ENCODE measurements at regions not wholly inside any gene's neighbourhood (a gene's known extent, or its start where the extent isn't known, plus 50 kb on each side); places are given as distances from the start of the nearest gene placed in this dataset.

GRCh38 chr9:88775966-88776365 lies 215.3 kb upstream of the S1PR3 start:
- Histone ChIP-seq H3K9me2 (replicated peaks; ENCODE audit: insufficient read depth, low read length) (no peaks in the 10 kb centered on the region), H3K4me3 (ENCODE audit: low read length) (no peak overlapping the region), H3K36me3 (replicated peaks; ENCODE audit: insufficient read depth, low read length) (no peaks in the 10 kb centered on the region), H4K20me1 (ENCODE audit: insufficient read depth, low read length) (no peaks in the 10 kb centered on the region), H3K27me3 (replicated peaks; ENCODE audit: insufficient read depth, low read length) (no peaks in the 10 kb centered on the region), H3K9me3 (replicated peaks; ENCODE audit: insufficient read depth, low read length) (no peaks in the 10 kb centered on the region), H3K4me2 (ENCODE audit: low read depth, low read length) (no peak overlapping the region), H3K27ac (ENCODE audit: low read length) (no peak overlapping the region), H3F3A (ENCODE audit: insufficient read depth, low read length) (no peaks in the 10 kb centered on the region), H3K79me2 (ENCODE audit: low read length) (no peaks in the 10 kb centered on the region), H2AFZ (ENCODE audit: low read length) (no peak overlapping the region), H3K4me1 (ENCODE audit: low read length) (peaks cover 17% of the 10 kb centered on the region), H3K9ac (ENCODE audit: low read length) (no peak overlapping the region)
- TF ChIP-seq CTCF (IDR thresholded peaks at IDR 0.05; ENCODE audit: low read length) (no peak), EZH2phosphoT487 (IDR thresholded peaks at IDR 0.05; ENCODE audit: low read length) (no peak), EZH2 (optimal IDR thresholded peaks at IDR 0.05; ENCODE audit: low read depth, low read length) (no peak)
- no peak for DNase-seq

GRCh38 chr9:88776717-88777497 lies 214.4 kb upstream of the S1PR3 start:
- no peaks in the 10 kb centered on the region for H3K36me3 ChIP-seq (replicated peaks; ENCODE audit: insufficient read depth, low read length)
- TF ChIP-seq CTCF (IDR thresholded peaks at IDR 0.05; ENCODE audit: low read length) (no peak), EZH2 (optimal IDR thresholded peaks at IDR 0.05; ENCODE audit: low read depth, low read length) (no peak), EZH2phosphoT487 (IDR thresholded peaks at IDR 0.05; ENCODE audit: low read length) (no peak)
- H3K9ac ChIP-seq (ENCODE audit: low read length), result no peak overlapping the region
- no peaks in the 10 kb centered on the region for H4K20me1 ChIP-seq (ENCODE audit: insufficient read depth, low read length)
- H3K9me2 ChIP-seq (replicated peaks; ENCODE audit: insufficient read depth, low read length), result no peaks in the 10 kb centered on the region
- H3K4me1 ChIP-seq (ENCODE audit: low read length), result peaks cover 17% of the 10 kb centered on the region
- DNase-seq, result no peak
- no peaks in the 10 kb centered on the region for H3K27me3 ChIP-seq (replicated peaks; ENCODE audit: insufficient read depth, low read length)
- H3K9me3 ChIP-seq (replicated peaks; ENCODE audit: insufficient read depth, low read length), result no peaks in the 10 kb centered on the region
- H3K79me2 ChIP-seq (ENCODE audit: low read length), result no peaks in the 10 kb centered on the region
- no peaks in the 10 kb centered on the region for H3F3A ChIP-seq (ENCODE audit: insufficient read depth, low read length)
- H3K4me2 ChIP-seq (ENCODE audit: low read depth, low read length), result peak overlapping the region; percentile 45; the same call in 1 of the 2 replicates
- no peak overlapping the region for H3K4me3 ChIP-seq (ENCODE audit: low read length)
- no peak overlapping the region for H2AFZ ChIP-seq (ENCODE audit: low read length)
- peak overlapping the region; percentile 48; the same call in 1 of the 2 replicates for H3K27ac ChIP-seq (ENCODE audit: low read length)

DNA sequence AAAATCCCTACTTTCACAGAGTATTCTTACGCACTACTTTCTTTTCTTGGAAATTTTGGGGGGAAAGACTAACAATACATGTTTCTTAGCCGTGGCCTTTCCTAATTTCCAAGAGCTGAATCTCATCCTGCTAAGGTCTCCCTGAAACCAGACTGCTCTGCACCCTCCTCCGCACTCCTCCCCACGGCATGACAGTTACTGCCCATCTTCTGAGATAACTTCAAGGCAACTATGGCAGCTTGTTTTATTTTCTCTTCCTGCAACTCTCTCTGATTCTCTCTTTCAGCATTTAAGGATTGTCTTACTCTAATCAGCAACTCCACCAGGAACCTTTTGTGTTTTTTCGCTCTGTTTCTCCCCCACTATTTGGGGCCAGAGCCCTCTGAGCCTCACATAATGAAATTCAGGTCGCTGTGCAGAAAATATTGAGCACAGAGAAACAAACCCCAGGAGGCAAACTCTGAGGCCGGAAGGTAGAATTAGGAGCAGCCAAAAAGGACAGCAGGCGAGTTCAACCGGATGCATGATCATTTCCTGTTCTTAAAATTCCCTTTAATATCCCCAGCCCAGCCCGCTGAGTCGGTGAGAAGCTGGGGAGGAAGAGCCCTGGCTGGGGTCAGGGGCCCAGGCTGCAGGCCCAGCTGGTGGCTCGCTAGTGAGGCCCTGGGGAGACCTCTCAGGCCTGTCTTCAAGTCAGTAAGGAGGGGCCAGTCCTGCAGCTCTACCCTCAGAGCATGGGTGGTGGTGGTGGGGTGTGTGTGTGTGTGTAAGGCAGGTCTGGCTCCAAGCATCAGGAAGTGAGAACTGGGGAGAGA lies 213.6 kb upstream of the S1PR3 start:
- Histone ChIP-seq H3K27me3 (replicated peaks; ENCODE audit: insufficient read depth, low read length) (no peaks in the 10 kb centered on the region), H3K27ac (ENCODE audit: low read length) (peak overlapping the region; percentile 48; the same call in 1 of the 2 replicates), H3F3A (ENCODE audit: insufficient read depth, low read length) (no peaks in the 10 kb centered on the region), H3K4me2 (ENCODE audit: low read depth, low read length) (peak overlapping the region; percentile 45), H3K4me3 (ENCODE audit: low read length) (peak overlapping the region; percentile 7), H3K79me2 (ENCODE audit: low read length) (no peaks in the 10 kb centered on the region), H3K4me1 (ENCODE audit: low read length) (peaks cover 17% of the 10 kb centered on the region), H3K9me3 (replicated peaks; ENCODE audit: insufficient read depth, low read length) (no peaks in the 10 kb centered on the region), H2AFZ (ENCODE audit: low read length) (peak overlapping the region; percentile 56), H3K9ac (ENCODE audit: low read length) (no peak overlapping the region), H4K20me1 (ENCODE audit: insufficient read depth, low read length) (no peaks in the 10 kb centered on the region), H3K36me3 (replicated peaks; ENCODE audit: insufficient read depth, low read length) (no peaks in the 10 kb centered on the region), H3K9me2 (replicated peaks; ENCODE audit: insufficient read depth, low read length) (no peaks in the 10 kb centered on the region)
- peak; percentile 51 for DNase-seq
- TF ChIP-seq EZH2 (optimal IDR thresholded peaks at IDR 0.05; ENCODE audit: low read depth, low read length), result no peak
- TF ChIP-seq CTCF (IDR thresholded peaks at IDR 0.05; ENCODE audit: low read length), result no peak
- TF ChIP-seq EZH2phosphoT487 (IDR thresholded peaks at IDR 0.05; ENCODE audit: low read length), result no peak
